OCI-LY3 (cell line): ENCODE measurements at regions not wholly inside any gene's neighbourhood (a gene's known extent, or its start where the extent isn't known, plus 50 kb on each side); places are given as distances from the start of the nearest gene placed in this dataset.

Experiments used
- EZH2phosphoT487 ChIP-seq: fragments of 200-600 bp; shearing (Covaris generic); IDR thresholded peaks from 2 replicates; pipeline ENCODE4 v1.6.1; 2018; ENCODE audit warnings: antibody characterized with exemption, mixed run types, low read depth
- TF ChIP-seq, protein P1 (sequence below): fragments of 200-600, 300-600 bp; sonication (generic); IDR thresholded peaks from 2 replicates; pipeline ENCODE4 v1.5.1; 2014; ENCODE audit warnings: antibody characterized with exemption, low read length, low read depth

DNA sequence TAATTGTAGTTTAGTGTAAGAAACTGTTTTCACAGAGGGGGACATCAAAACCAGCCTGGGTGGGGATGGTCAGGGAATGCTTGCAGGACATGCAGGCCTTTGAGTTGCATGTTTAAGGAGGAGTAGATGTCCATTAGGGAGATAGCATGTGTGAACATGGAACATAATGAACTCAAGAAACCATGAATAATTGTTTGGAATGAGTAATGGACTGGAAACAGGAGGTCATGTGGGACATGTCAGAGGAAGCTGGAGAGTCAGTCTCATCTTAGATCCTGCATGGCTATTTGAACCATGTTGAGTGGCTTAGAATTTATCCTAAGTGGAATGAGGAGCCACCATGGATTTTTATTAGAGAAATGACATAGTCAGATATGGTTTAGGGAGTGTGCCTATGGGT is 86.4 kb downstream of the RPE65 start:
- TF ChIP-seq, protein P1, sequence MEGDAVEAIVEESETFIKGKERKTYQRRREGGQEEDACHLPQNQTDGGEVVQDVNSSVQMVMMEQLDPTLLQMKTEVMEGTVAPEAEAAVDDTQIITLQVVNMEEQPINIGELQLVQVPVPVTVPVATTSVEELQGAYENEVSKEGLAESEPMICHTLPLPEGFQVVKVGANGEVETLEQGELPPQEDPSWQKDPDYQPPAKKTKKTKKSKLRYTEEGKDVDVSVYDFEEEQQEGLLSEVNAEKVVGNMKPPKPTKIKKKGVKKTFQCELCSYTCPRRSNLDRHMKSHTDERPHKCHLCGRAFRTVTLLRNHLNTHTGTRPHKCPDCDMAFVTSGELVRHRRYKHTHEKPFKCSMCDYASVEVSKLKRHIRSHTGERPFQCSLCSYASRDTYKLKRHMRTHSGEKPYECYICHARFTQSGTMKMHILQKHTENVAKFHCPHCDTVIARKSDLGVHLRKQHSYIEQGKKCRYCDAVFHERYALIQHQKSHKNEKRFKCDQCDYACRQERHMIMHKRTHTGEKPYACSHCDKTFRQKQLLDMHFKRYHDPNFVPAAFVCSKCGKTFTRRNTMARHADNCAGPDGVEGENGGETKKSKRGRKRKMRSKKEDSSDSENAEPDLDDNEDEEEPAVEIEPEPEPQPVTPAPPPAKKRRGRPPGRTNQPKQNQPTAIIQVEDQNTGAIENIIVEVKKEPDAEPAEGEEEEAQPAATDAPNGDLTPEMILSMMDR: no peak
- TF ChIP-seq EZH2phosphoT487: no peak
